Endothelial cell (in vitro differentiated cells): ENCODE measurements at regions not wholly inside any gene's neighbourhood (a gene's known extent, or its start where the extent isn't known, plus 50 kb on each side); places are given as distances from the start of the nearest gene placed in this dataset.
"Not testable (repeated sequence)": the region's sequence is repeated elsewhere in the genome, so short reads cannot be mapped to it uniquely, and the experiment has no call there.

Source experiments
- DNase-seq: peaks from one replicate; pipeline ENCODE4 v3.0.0; 2021; ENCODE audit warnings: low spot score
- H3K27ac Mint-ChIP-seq: one replicate; pipeline ENCODE4 v1.8.0; 2021; ENCODE audit warnings: mixed read lengths, inconsistent platforms; ENCODE audit not compliant: unreplicated experiment
- H3K27me3 Mint-ChIP-seq: one replicate; pipeline ENCODE4 v1.8.0; 2021; ENCODE audit warnings: mild to moderate bottlenecking, moderate library complexity, mixed read lengths, inconsistent platforms; ENCODE audit not compliant: unreplicated experiment
- H3K36me3 Mint-ChIP-seq: one replicate; pipeline ENCODE4 v1.8.0; 2021; ENCODE audit warnings: mild to moderate bottlenecking, low read depth, mixed read lengths, inconsistent platforms; ENCODE audit not compliant: unreplicated experiment
- H3K4me1 Mint-ChIP-seq: one replicate; pipeline ENCODE4 v1.8.0; 2021; ENCODE audit warnings: mild to moderate bottlenecking, mixed read lengths, inconsistent platforms; ENCODE audit not compliant: unreplicated experiment
- H3K4me3 Mint-ChIP-seq: one replicate; pipeline ENCODE4 v1.8.0; 2021; ENCODE audit warnings: mild to moderate bottlenecking, mixed read lengths, inconsistent platforms; ENCODE audit not compliant: unreplicated experiment
- H3K9me3 Mint-ChIP-seq: one replicate; pipeline ENCODE4 v1.8.0; 2021; ENCODE audit warnings: mixed read lengths, inconsistent platforms; ENCODE audit not compliant: unreplicated experiment
- TF ChIP-seq, protein P1 (sequence below): fragments of 200-600 bp; sonication (generic); IDR thresholded peaks from one replicate; pipeline ENCODE4 v1.5.0; 2021; ENCODE audit warnings: antibody characterized with exemption; ENCODE audit not compliant: unreplicated experiment

- Mint-ChIP-seq H3K27ac (peak overlapping the region; percentile 2), H3K36me3 (no peaks in the 10 kb centered on the region), H3K27me3 (no peaks in the 10 kb centered on the region), H3K9me3 (no peaks in the 10 kb centered on the region), H3K4me1 (peaks cover 11% of the 10 kb centered on the region), H3K4me3 (no peak overlapping the region)
- TF ChIP-seq, protein P1, sequence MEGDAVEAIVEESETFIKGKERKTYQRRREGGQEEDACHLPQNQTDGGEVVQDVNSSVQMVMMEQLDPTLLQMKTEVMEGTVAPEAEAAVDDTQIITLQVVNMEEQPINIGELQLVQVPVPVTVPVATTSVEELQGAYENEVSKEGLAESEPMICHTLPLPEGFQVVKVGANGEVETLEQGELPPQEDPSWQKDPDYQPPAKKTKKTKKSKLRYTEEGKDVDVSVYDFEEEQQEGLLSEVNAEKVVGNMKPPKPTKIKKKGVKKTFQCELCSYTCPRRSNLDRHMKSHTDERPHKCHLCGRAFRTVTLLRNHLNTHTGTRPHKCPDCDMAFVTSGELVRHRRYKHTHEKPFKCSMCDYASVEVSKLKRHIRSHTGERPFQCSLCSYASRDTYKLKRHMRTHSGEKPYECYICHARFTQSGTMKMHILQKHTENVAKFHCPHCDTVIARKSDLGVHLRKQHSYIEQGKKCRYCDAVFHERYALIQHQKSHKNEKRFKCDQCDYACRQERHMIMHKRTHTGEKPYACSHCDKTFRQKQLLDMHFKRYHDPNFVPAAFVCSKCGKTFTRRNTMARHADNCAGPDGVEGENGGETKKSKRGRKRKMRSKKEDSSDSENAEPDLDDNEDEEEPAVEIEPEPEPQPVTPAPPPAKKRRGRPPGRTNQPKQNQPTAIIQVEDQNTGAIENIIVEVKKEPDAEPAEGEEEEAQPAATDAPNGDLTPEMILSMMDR = no peak
- no peak for DNase-seq
Observed at GRCh38 chr4:188960411-188961093, 821.3 kb downstream of the TRIML1 start.

GRCh38 chr4:188971125-188971524, 831.9 kb downstream of the TRIML1 start:
- no peak overlapping the region for H3K27ac Mint-ChIP-seq
- no peaks in the 10 kb centered on the region for H3K4me1 Mint-ChIP-seq
- DNase-seq = no peak
- H3K36me3 Mint-ChIP-seq = no peaks in the 10 kb centered on the region
- H3K9me3 Mint-ChIP-seq = no peaks in the 10 kb centered on the region
- no peaks in the 10 kb centered on the region for H3K27me3 Mint-ChIP-seq
- TF ChIP-seq, protein P1 = no peak
- no peak overlapping the region for H3K4me3 Mint-ChIP-seq

GRCh38 chr4:188975271-188975670, 836.0 kb downstream of the TRIML1 start:
- DNase-seq = no peak
- Mint-ChIP-seq H3K4me1 (peaks cover 9% of the 10 kb centered on the region), H3K27me3 (no peaks in the 10 kb centered on the region), H3K9me3 (no peaks in the 10 kb centered on the region), H3K27ac (no peak overlapping the region), H3K36me3 (no peaks in the 10 kb centered on the region), H3K4me3 (no peak overlapping the region)
- TF ChIP-seq, protein P1 = no peak

DNA sequence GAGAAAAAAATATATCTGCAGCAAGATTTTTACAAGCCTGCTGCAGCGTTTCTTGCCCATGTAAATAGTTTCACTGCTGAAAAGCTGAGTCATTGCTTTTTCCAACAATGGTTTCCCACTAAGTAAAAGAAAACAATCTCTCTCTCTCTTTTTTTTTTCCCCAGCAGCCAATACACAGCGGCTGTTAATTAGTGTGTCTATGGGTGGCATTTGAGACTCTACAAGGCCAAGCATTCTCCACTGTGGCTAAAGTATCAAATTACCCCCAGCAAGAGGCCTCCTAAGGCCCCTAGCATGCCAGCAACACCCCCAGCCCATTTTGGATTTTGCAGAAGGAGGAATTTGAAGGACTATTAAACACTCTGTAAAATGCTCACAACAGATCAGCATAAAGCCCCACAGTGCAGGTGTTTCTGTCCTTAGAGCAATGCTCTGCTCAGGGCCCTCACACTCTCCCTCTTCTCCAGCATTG, 837.4 kb downstream of the TRIML1 start:
- Mint-ChIP-seq H3K27me3 (no peaks in the 10 kb centered on the region), H3K27ac (no peak overlapping the region), H3K4me1 (peaks cover 9% of the 10 kb centered on the region), H3K9me3 (no peaks in the 10 kb centered on the region), H3K36me3 (no peaks in the 10 kb centered on the region), H3K4me3 (no peak overlapping the region)
- DNase-seq = no peak
- TF ChIP-seq, protein P1 = no peak

GRCh38 chr4:188977232-188977631, 838.0 kb downstream of the TRIML1 start:
- not testable (repeated sequence) for H3K27me3 Mint-ChIP-seq, H3K4me1 Mint-ChIP-seq, H3K27ac Mint-ChIP-seq, H3K4me3 Mint-ChIP-seq, H3K9me3 Mint-ChIP-seq, DNase-seq, H3K36me3 Mint-ChIP-seq
